Esophagus squamous epithelium (tissue), 5 donors: ENCODE measurements at regions not wholly inside any gene's neighbourhood (a gene's known extent, or its start where the extent isn't known, plus 50 kb on each side); places are given as distances from the start of the nearest gene placed in this dataset.

Source experiments
- DNase-seq: peaks from one replicate; lab custom pipeline; 2025; lab: John Stamatoyannopoulos, UW
- H3K27ac ChIP-seq, 4 donors: fragments of 200-600 bp; sonication (generic); one replicate each; pipeline ENCODE4 v1.5.1; 2016 to 2019; ENCODE audit warnings: mild to moderate bottlenecking in 1 of 4
- H3K27me3 ChIP-seq, 4 donors: fragments of 200-600 bp; sonication (generic); 1 replicate in 3 of 4; 2 replicates in 1 of 4; pipeline versions ENCODE4 v1.5.1 to v1.6.0; 2017 to 2021; ENCODE audit warnings: antibody characterized with exemption in 1 of 4
- H3K36me3 ChIP-seq, 3 donors: fragments of 200-600 bp; sonication (generic); one replicate each; pipeline ENCODE4 v1.5.1; 2016 to 2019
- H3K4me1 ChIP-seq, 3 donors: fragments of 200-600 bp; sonication (generic); one replicate each; pipeline ENCODE4 v1.5.1; 2017 to 2019
- H3K4me3 ChIP-seq, 4 donors: fragments of 200-600 bp; sonication (generic); 1 replicate in 3 of 4; 2 replicates in 1 of 4; pipeline ENCODE4 v1.5.1; 2016 to 2019; ENCODE audit warnings: mild to moderate bottlenecking in 2 of 4, moderate library complexity in 1 of 4
- H3K9me3 ChIP-seq, 3 donors: fragments of 200-600 bp; sonication (generic); one replicate each; pipeline ENCODE4 v1.5.1; 2016 to 2019
- POLR2A ChIP-seq, 4 donors: fragments of 450-650 bp; IDR thresholded peaks; one replicate each; pipeline ENCODE4 v1.6.1; 2017; ENCODE audit warnings: antibody characterized with exemption in 4 of 4, mild to moderate bottlenecking in 4 of 4, moderate library complexity in 3 of 4
- WGBS, 2 donors: methylation state at CpG; one replicate each; pipeline ENCODE4 v1.1.5; 2018; 5-methylcytosine and 5-hydroxymethylcytosine counted together
- intact Hi-C: fragments of 100-400 bp; cut with DNase I; formaldehyde crosslinking; loops from one replicate; pipeline ENCODE4 v1.15.0; 2022
- TF ChIP-seq, protein P1 (sequence below), 6 experiments: fragments of 450-650 bp in 4 of 6; fragments of 200-600 bp in 2 of 6; sonication (generic) in 2 of 6; IDR thresholded peaks; one replicate each; pipeline ENCODE4 v1.5.1; 2016 to 2019; ENCODE audit warnings: antibody characterized with exemption in 6 of 6, mild to moderate bottlenecking in 4 of 6, moderate library complexity in 4 of 6
- donor health status: DM: yes; HTN: yes; CAD: no.

DNA sequence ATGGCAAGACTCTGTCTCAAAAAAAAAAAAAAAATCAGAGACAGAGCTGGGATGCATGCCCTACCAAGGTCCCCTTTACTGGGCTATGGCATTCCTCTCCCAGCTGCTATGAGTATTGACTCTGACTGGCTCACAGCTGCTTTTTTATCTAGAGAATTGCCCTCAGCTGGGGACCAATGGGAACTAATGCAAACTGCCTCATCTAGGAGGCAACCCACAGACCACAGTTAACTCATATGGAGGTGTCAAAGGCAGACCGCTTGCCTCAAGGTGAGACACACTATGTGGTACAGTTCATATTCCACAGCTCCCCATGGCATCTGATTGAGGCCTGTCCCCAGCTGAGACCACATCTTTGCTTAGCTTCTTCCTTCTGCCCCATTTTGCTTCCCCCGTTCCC lies 183.5 kb upstream of the EOMES start:
- TF ChIP-seq, protein P1, sequence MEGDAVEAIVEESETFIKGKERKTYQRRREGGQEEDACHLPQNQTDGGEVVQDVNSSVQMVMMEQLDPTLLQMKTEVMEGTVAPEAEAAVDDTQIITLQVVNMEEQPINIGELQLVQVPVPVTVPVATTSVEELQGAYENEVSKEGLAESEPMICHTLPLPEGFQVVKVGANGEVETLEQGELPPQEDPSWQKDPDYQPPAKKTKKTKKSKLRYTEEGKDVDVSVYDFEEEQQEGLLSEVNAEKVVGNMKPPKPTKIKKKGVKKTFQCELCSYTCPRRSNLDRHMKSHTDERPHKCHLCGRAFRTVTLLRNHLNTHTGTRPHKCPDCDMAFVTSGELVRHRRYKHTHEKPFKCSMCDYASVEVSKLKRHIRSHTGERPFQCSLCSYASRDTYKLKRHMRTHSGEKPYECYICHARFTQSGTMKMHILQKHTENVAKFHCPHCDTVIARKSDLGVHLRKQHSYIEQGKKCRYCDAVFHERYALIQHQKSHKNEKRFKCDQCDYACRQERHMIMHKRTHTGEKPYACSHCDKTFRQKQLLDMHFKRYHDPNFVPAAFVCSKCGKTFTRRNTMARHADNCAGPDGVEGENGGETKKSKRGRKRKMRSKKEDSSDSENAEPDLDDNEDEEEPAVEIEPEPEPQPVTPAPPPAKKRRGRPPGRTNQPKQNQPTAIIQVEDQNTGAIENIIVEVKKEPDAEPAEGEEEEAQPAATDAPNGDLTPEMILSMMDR (IDR thresholded peaks at IDR 0.05) = no peak
- TF ChIP-seq POLR2A (IDR thresholded peaks at IDR 0.05) = no peak
- WGBS, 2 donors = 80 to 100% methylated on average over 2 of the region's 2 CpGs
- Histone ChIP-seq H3K4me1 (no peaks in the 10 kb centered on the region), H3K27me3 (no peaks in the 10 kb centered on the region), H3K36me3 (no peaks in the 10 kb centered on the region), H3K9me3 (no peaks in the 10 kb centered on the region), H3K4me3 (no peak overlapping the region), H3K27ac (no peak overlapping the region)
- DNase-seq = no peak
- intact Hi-C loops = no loop called here

DNA sequence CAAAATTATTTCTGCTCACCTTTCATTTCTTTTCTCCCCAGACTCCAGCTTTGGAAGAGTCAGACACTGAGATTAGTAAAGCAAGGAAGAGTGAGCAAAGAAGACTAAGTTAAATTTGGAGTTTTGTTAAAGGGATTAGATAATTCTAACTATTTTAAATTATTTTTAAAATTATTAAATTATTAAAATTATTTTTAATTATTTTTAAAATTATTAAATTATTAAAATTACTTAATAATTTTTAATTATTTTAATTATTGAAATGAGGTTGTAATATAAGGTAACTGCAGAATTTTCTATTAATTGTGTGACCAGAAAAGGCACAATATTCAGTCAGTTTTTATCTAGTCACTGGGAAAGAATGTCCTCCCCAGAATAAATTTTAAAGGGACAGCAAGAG lies 185.0 kb upstream of the EOMES start:
- no peak for DNase-seq
- H3K9me3 ChIP-seq = no peaks in the 10 kb centered on the region
- H3K27ac ChIP-seq = no peak overlapping the region
- TF ChIP-seq POLR2A (IDR thresholded peaks at IDR 0.05) = no peak
- TF ChIP-seq, protein P1 (IDR thresholded peaks at IDR 0.05) = no peak
- no peak overlapping the region for H3K4me3 ChIP-seq
- no peaks in the 10 kb centered on the region for H3K27me3 ChIP-seq
- H3K36me3 ChIP-seq = no peaks in the 10 kb centered on the region
- intact Hi-C loops = no loop called here
- H3K4me1 ChIP-seq = no peaks in the 10 kb centered on the region

DNA sequence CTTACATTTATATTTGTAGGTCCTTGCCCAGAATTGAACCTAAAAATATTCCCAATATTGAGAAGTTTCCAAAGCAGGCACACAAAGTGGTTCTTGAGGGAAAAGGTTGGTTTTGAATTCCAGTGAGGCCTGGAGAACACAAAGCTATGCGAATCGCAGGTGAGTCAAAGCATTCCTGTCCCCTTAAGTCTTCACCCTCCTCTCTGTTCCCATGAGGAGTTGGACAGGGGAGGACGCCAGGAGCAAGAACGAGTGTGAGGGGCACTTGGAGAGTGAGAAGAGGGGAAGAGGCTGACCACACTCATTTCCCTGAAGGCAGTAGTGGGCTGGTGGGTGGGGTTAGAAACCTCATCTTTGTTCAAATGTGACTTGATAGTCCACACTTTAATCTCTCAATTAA lies 185.8 kb upstream of the EOMES start:
- H3K36me3 ChIP-seq = no peaks in the 10 kb centered on the region
- H3K4me1 ChIP-seq = no peaks in the 10 kb centered on the region
- no peak overlapping the region for H3K4me3 ChIP-seq
- 63 to 85% methylated on average over 3 to 4 of the region's 4 CpGs for WGBS, 2 donors
- TF ChIP-seq, protein P1 (IDR thresholded peaks at IDR 0.05) = no peak
- TF ChIP-seq POLR2A (IDR thresholded peaks at IDR 0.05) = no peak
- no peaks in the 10 kb centered on the region for H3K9me3 ChIP-seq
- DNase-seq = no peak
- no peak overlapping the region for H3K27ac ChIP-seq
- intact Hi-C loops = no loop called here
- H3K27me3 ChIP-seq = no peaks in the 10 kb centered on the region

DNA sequence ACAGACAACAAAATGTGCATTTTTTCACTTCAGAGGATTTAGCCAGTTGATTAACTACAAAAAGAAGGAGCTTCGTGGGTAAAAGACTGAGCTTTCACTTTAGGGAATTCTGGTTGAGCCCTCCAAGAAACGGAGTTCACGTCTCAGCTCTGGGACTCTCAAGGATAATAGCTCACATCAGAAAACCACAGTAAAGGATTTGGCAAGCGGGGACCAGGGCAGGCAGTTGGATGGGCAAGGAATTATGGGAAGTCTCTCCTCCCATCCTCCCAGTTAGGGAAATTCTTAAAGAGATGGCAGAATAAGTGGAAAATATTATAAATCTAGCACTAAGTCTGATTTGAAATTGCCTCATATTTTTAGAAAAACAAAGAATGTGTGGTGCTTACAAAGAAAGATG lies 188.3 kb upstream of the EOMES start:
- H3K4me3 ChIP-seq = no peak overlapping the region
- no peak overlapping the region for H3K27ac ChIP-seq
- TF ChIP-seq, protein P1 (IDR thresholded peaks at IDR 0.05) = no peak
- no peak for TF ChIP-seq POLR2A (IDR thresholded peaks at IDR 0.05)
- no peaks in the 10 kb centered on the region for H3K4me1 ChIP-seq
- no peaks in the 10 kb centered on the region for H3K9me3 ChIP-seq
- H3K27me3 ChIP-seq = no peaks in the 10 kb centered on the region
- no peaks in the 10 kb centered on the region for H3K36me3 ChIP-seq
- 31 to 65% methylated on average over 4 of the region's 4 CpGs for WGBS, 2 donors
- intact Hi-C loops = no loop called here
- DNase-seq = no peak

DNA sequence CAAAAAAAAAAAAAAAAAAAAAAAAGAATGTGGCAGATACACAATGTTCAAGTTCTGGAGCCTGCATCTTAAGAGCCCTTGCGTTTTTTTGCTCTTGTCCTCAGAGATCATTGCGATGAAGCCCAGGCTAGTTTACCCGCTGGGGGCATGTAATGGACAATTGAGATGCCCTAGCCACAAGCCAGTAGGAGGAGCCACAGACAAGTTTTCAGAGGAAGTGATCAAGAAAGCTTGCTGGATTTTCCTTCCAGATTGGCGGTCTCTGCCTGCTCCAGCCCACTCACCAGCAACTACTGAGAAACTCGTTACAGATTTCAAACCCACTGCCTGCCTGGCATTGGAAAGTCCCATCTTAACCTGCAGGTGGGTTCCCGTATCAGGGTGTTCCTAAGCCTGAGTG lies 192.1 kb upstream of the EOMES start:
- Histone ChIP-seq H3K27ac (no peak overlapping the region), H3K4me3 (no peak overlapping the region), H3K27me3 (no peaks in the 10 kb centered on the region), H3K36me3 (no peaks in the 10 kb centered on the region), H3K9me3 (no peaks in the 10 kb centered on the region), H3K4me1 (no peaks in the 10 kb centered on the region)
- no peak for TF ChIP-seq POLR2A (IDR thresholded peaks at IDR 0.05)
- TF ChIP-seq, protein P1 (IDR thresholded peaks at IDR 0.05) = no peak
- 78 to 88% methylated on average over 6 of the region's 6 CpGs for WGBS, 2 donors
- intact Hi-C loops = no loop called here
- no peak for DNase-seq
